Renal cortical epithelial cell (primary cell): ENCODE measurements at regions not wholly inside any gene's neighbourhood (a gene's known extent, or its start where the extent isn't known, plus 50 kb on each side); places are given as distances from the start of the nearest gene placed in this dataset.
"Not testable (repeated sequence)": the region's sequence is repeated elsewhere in the genome, so short reads cannot be mapped to it uniquely, and the experiment has no call there.

Source experiments
- DNase-seq: peaks from one replicate; pipeline ENCODE4 v3.0.0-alpha.2; 2011; ENCODE audit warnings: low read depth

DNA sequence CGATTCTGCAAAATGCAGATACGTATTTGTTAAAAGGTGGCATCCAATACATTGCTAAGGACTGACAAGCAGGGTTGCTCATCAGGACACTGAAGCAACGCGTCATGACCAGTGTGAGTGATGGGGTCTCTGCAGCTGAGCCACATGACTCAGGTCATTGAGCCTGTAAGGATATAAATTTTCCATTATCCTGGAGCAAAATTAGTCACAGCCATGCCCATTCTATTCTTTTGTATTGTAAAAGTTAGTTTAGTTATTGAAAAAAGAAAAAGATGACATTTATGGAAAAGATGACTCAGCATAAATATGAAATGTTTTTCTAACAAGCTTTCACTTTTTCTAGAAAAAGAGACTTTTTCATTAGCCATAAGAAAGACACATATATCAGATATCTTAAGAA is 268.0 kb upstream of the TMEM132C start:
- DNase-seq, result no peak

DNA sequence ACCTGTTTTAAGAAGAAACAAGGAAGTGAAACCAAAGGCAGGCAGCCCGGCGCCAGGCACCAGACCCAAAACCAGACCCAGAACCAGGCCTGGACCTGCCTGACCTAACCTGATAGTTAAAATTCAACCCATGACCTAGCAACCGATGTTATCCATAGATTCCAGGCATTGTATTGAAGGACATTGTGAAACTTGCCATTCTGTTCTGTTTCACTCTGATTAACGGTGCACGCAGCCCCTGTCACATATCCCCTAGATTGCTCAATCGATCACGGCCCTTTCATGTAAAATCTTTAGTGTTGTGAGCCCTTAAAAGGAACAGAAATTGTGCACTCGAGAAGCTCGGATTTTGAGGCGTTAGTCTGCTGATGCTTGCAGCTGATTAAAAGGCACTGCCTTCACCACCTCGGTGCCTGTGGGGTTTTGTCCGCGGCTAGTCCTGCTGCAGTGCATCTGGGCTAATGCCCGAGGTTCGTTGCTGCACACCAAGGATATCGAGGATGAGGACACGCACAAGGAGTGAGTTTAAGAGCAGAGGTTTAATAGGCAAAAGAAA is 262.5 kb upstream of the TMEM132C start:
- DNase-seq, result no peak

DNA sequence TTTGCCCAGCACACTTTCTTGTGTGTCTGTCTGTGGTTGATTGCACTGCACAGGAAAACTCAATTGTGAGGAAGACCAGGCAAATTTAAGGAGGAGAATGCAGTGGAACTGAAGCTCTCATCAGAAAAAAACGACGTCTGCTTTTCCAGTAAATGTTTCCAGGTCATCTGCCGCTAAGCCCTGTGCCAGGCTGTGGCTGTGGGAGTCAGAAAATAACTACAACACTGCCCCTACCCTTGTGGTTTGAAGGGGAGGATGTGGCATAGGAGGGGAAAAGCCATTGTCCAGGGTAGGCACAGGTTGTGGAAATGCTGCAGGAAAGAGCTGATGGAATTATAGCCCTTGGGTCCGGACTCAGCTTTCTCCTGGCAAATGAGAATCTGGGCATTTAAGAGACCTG is 259.7 kb upstream of the TMEM132C start:
- DNase-seq, result no peak

DNA sequence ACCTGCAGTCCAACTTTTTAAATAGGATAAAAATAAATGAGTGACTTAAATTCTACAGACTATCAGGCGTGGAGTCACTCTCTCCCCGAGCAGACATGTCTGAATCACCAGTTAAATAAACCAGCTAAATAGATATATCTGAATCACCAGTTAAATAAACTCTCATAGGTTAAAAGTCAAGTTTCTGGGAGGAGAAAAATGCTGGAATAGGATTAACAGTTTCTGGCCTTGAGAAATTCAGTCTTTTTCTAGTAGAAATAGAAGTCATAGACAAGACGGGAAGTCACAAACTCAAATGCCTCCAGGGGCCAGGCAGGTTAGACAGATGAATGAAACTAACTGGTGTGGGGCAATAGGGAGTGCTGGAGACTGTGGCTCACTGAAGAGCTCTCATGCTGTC is 258.6 kb upstream of the TMEM132C start:
- no peak for DNase-seq

DNA sequence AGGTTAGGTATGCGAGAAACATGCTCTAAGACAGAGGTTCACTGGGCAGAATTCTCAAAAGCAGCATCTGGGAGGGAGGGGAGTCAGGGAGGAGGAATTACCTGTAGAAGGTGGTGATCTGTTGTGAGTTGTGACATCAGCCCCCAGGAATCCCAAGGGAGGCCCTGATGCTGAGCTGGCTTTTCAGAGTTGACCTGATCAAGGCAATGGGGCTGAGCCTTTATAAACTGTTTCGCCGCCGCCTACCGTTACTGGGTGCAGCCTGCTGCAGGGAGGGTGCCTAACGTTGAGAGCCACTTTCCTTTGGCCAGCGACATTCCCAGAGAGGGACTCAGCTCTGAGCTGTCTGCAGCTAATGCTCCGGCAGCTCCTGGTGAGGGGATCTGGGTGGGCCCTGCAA is 257.9 kb upstream of the TMEM132C start:
- no peak for DNase-seq

DNA sequence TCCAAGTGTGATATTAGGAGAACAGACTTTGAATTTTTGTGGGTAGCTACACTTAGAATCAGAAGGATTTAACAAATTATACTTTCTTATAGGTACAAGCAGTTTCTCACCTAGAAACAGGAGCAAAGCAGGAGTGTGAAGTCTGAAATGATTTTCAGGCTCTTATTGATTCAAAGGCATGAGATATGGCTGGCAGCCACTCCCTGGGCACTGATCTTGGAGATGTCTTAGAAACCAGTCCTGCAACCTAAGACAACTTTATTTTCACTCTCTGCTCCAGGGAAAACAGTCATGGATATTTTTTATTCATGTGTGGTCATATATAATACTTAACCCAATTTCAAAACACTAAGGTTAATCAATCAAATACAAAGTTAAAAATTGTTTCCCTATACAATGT is 254.9 kb upstream of the TMEM132C start:
- DNase-seq, result no peak

DNA sequence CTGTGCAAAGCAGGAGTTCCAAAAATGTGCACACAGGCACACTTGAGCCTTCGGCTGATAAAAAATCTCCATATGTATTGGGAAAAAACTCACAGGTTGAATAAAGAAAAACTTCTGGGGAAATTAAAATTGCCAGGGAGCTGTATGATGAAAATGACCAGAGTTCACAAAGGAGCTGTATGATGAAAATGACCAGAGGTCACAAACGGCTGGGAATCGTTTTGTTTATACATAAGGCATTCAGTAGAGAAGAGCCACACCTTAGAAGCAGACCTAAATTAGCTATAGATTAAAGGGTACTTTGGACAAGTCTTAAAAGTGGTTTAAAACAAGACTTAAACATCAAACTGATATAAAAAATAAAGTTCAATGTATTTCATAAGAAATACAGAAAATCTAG is 251.7 kb upstream of the TMEM132C start:
- DNase-seq, result no peak

DNA sequence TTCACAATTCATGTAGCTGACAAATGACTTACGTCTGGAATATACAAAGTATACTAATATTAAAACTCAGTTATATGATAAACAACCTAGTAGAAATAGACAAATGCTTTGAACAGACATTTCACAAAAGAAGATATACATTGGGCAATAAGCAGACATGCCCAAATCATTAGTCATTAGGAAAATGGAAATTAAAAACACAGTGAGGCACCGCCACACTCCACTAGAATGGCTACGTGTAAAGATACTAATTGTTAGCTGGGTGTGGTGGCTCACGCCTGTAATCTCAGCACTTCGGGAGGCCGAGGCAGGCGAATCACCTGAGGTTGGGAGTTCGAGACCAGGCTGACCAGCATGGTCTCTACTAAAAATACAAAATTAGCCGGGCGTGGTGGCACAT is 248.9 kb upstream of the TMEM132C start:
- no peak for DNase-seq

DNA sequence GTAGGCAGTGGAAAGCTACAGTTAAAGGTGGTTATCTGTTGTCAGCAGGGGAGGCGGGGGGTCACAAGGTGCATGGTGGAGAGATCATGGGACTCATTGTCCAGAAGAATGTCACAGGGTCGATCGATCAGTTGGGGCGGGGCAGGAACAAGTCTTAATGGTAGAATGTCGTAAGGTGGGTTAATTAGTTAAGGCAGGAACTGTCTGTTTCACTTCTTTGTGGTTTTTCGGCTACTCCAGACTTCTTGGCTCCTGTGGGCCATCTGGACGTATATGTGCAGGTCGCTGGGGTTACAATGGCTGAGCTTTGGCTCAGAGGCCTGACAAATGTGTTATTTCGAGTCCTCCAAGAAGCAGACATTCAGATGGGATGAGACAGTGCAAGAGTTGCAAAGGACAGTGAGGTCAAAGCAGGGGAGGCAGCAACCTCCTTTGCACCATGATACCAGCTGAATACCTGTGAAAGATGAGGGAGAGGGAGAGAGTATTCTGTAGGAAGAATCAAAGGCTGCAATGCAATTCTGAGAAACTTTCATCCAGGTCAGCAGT is 246.9 kb upstream of the TMEM132C start:
- no peak for DNase-seq

DNA sequence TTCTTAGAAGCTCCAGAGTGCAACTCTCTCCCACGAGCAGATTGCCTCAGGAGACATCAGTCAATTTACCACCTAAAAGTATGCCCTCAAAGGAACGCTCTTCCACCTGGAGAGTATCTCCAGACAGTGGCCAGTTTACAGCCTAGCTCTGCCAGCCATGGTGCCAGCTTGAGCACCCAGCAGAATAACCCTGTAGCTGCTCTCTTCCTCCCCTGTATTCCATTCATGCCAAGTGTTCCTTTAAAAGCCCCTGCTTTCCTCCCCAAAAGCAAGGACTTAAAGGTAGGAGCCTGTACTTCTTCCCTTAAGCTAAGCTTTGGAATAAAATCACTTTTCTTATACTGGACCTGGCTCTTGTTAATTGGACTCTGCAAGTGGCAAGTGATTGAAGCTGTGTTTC is 245.4 kb upstream of the TMEM132C start:
- DNase-seq, result no peak

DNA sequence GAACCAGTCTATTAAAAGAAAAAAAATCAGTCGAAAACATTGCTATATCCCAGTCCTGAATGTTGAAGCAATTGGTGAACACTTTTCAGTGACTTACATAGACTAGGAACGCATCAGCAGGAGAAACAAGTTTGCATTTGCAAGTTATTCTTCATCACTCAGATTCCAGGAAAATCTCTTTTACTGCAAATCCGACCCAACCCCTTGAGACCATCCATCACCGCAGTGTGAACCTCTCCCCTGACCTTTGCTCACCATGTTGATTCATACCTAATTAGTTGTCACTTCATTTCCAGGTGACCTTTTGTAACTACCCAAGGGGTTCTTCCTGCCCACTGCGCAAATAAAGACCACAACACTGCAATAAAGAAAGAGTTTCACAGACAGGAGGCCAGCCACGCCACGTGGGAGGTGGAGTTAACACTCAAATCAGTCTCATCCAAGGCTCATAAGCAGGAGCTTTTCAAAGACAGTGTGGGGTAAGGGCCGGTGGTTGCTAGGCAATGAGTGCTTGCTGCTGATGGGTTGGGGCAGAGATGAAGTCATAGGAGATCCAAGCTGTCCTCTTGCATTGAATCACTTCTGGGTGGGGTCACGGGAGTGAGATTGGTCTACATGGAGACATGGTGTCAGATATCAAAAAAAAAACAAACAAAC is 241.3 kb upstream of the TMEM132C start:
- no peak for DNase-seq

DNA sequence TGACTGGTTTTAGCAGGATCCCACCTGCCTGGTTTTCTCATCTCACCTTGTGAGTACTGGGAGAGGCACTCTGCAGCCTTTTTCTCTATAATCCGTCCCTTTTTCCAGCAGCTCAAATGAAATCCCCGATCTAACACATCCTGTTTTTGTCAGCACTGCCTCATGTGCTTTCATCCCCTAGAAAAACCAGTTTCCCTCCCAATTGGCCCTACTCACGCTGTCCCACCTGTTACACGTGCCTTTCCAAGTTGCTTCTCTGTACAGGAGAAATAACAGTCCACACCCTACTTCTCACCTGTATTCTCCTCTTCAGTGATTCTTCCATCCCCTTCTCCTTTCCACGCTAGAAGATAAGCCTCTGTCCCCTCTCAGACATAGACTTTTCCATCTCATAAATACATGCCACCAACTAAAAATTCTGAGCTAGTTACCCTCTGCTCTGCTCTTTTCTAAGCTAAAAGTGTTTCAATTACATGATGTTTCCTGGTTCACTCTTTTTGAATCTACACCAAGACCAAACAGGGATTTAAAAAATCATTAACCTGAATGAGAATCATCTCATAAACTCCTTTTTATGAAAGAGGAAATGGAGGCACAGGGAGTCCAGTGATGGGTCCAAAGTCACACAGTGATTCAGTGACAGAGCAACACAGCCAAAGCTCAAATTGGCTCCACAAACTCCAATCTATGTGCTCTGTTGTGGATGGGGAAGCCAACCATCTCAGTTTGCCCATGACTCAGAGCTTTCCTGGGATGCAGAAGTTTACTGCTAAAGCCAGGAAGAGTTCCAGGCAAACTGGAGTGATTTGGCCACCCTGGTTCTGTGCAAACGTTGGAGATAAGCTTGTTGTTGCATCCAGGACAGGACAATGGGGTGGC is 240.0 kb upstream of the TMEM132C start:
- DNase-seq, result no peak

DNA sequence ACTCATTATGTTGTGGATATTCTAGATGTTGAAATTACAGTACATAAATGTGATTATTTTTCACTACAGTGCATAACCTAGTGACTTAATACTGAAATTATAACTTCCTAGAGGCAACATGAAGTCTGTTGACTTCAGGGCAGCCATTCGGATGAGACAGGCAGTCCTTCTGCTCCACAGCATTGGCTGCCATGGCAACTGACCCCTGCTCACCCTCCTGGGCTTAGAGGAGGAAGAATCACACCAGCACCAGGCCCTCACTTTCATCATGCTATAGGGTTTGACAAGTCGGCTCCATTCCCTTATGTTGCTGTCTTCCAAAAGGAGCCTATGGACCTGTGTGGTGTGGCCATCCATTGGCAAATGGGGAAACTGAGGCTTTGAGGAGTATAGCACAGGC is 233.5 kb upstream of the TMEM132C start:
- no peak for DNase-seq

DNA sequence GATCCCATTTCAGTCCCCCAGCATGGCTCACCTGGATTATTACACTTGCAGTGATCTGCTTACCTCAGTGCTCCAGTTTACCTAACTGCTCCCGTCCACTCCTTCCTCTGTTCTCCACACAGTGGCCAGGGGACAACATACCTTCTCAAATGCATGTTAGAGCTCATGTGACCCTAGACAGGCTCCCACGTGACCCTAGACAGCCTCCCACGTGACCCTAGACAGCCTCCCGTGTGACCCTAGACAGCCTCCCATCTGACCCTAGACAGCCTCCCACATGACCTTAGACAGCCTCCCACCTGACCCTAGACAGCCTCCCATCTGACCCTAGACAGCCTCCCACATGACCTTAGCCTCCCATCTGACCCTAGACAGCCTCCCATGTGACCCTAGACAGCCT is 226.0 kb upstream of the TMEM132C start:
- no peak for DNase-seq

DNA sequence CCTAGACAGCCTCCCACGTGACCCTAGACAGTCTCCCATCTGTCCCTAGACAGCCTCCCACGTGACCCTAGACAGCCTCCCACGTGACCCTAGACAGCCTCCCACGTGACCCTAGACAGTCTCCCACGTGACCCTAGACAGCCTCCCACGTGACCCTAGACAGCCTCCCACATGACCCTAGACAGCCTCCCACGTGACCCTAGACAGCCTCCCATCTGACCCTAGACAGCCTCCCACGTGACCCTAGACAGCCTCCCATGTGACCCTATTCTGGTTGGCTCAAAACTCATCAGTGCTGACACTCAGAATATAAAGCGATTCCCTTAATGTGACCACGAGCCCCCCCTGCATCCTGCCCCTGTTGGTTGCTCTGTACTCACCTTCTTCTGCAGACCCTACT is 224.7 kb upstream of the TMEM132C start:
- DNase-seq, result not testable (repeated sequence)

DNA sequence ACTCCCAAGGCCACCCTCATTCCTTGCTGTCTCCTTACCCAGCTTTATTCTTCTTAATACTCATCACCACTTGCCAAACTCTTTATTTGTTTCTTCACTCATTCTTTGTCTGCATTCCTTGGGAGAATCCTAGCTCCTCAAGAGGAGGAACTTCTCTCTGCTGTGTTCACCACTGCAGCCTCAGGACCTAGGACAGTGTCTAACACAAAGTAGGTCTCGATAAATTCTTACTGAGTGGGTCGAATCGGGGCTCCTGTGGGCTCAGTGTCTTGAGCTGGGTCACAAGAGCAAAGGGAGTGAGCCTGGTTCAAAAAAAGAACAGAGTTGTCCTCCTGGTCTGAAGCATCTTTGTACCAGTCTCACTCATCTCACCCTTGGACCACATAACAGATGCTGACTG is 224.1 kb upstream of the TMEM132C start:
- no peak for DNase-seq

DNA sequence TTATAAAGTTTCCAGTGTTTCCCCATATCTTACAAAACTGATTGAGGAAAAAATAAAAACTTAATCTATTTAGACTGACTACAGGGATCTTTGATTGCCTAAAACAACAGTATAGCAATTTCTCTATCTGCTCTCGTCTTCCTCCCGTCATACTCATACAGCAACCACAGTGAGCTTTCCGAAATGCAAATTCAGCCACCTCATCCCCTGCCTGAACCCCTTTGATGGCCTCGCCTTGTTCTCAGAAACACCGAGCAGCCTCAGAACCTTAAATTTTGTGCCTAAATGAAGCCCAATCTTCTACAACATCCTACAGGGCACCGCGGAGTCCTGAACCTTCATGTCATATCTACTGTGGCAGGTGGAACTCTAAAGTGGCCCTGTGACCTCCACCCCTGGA is 223.7 kb upstream of the TMEM132C start:
- no peak for DNase-seq

DNA sequence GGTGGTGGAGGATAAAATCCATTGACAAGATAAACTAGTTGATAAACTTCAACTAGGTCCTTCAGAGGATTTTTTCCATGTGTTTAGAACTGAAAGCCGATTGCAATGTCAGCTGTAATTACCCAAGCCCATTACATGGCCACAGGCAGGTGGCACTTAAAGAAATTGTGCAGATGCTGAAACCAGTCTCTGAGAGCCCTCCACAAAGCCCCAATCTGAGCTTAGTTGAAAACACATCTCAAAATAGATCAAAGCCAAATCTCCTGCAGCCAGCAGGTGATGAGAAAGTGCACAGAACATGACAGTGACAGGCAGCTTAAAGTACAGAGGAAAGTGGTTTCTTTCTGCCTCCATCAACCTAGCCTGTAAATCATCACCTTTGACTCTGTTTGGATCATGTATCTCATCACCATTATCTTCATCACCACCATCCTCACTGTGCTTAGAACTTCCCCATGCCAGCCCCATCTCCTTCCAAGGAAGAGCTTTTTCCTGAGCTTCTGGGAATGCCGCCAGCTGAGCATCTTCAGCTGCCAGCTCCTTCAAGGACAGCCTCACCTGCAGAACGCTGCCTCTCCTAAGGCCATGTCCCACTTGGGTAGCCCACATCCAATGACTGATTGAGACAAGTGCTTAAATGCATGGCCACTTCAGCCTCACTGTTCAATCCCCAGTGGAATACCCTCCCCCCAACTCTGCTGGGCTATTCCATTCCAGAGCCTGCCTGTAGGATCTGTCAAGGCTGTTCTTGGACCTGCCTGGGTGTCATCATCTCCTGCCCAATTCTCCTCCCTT is 219.5 kb upstream of the TMEM132C start:
- no peak for DNase-seq

DNA sequence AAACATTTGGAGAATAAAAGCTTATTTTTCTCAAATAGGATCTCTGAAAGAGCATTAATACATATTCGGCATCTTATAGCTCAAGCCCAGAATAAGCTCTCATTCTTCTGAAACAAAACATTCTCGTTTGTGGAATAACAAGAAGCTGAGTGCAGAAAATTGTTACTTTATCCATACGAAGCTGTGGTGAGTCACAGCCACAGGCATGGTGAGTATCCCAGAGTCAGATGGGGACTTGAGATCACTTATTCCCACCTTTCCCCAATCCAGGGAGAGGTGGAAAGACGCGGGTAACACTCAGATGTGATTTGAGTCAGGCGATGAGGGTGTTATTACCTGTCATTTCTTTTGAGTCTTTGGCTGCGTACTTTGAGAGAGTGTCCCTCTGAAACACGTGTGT is 214.6 kb upstream of the TMEM132C start:
- no peak for DNase-seq

DNA sequence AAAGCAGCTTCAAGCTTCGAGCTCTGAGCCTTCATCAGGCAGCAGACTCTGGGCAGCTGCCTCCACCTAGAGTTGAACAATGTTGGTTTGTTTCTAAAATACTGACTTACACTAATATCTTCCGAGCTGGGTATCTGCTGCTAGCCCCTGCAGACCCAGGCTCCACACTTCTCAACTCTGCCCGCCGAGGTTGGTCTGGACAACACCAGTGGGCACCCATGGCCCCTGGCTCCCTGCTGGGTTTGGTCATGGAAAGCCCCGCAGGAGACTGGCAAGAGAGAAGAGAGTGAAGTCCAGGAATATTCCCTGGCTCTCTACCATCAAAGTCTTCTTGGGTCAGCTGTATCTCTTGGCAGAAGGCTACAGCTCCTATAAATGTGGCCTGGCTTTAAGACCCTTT is 214.2 kb upstream of the TMEM132C start:
- no peak for DNase-seq

DNA sequence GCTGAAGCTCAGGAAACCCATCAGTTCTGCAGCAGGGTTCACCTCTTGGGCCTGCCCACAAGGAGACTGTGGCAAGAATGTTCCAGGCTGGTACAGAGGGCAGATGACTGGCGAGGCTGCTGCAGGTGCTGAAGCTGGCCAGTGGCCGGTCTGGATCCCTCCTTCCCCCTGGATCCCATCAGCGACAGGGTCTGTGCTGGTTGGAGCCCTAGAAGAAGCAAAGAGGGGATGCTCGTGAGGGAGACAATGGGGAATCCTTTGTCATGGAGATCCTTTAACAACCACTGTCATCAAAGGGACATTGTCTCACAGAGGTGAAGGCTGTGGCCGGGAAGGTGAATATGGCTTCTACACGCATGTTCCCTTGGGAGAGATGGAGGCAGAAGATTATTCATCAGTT is 211.4 kb upstream of the TMEM132C start:
- no peak for DNase-seq

DNA sequence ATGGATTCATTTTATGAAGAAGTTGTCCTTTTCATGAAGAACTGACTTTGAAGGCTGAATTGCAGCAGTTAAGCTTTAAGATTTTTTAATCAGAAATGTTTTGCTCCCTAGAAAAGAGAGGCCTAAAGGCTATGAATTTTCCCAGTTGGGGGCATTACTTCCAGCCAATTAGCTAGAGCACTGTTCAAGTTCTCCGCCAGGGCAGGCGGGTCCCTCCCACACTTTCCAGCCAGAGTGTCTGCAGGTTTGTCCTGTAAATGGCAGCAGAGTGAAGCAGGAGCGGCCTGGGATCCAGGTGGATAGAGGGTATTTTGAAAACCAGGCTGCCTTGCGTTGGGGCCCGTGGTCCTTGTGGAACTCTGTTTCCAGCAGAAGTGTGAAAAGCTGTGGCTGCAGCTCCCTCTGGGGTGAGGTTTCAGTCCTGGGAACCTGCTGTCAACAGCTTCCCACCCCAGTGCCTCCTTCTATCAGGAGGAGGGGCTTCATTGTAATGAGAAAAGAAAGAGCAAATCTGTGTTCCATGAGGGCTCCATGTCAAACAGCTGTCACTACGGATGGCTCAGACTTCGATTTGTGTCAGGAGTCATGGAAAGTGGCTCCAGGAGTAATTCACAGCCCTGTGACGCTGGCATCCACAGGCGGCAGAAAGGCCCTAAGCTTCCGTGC is 210.7 kb upstream of the TMEM132C start:
- no peak for DNase-seq
